HL-60 (cell line): ENCODE measurements at regions not wholly inside any gene's neighbourhood (a gene's known extent, or its start where the extent isn't known, plus 50 kb on each side); places are given as distances from the start of the nearest gene placed in this dataset.

Source experiments
- CTCF ChIP-seq: IDR thresholded peaks from one replicate; pipeline ENCODE4 v1.5.1; 2011; ENCODE audit warnings: low read length, control low read depth, inconsistent platforms; ENCODE audit not compliant: insufficient read depth
- REST ChIP-seq: IDR thresholded peaks from 2 replicates; pipeline ENCODE4 v1.6.1; 2012; ENCODE audit warnings: low read depth; ENCODE audit not compliant: insufficient replicate concordance

- TF ChIP-seq CTCF (no peak), REST (no peak)
These were observed 74.8 kb upstream of the NAALADL2 start for GRCh38 chr3:174784206-174784934.
